Gastrocnemius medialis (tissue), 4 donors: ENCODE measurements at regions not wholly inside any gene's neighbourhood (a gene's known extent, or its start where the extent isn't known, plus 50 kb on each side); places are given as distances from the start of the nearest gene placed in this dataset.

Source experiments
- ATAC-seq, 2 donors: fragments of 150-250 bp; one replicate each; pipeline ENCODE4 v1.9.1; 2016
- DNase-seq, 2 donors: peaks; one replicate each; pipeline ENCODE4 v3.0.0-alpha.2; 2019
- H3K27ac ChIP-seq, 4 donors: fragments of 200-600 bp; sonication (generic); 1 replicate in 1 of 4; 2 replicates in 3 of 4; pipeline ENCODE4 v1.5.1; 2016 to 2018; ENCODE audit warnings: mild to moderate bottlenecking in 2 of 4, moderate library complexity in 1 of 4
- H3K27me3 ChIP-seq, 3 donors: fragments of 200-600 bp; sonication (generic) in 2 of 3; 1 replicate in 1 of 3; 2 replicates in 2 of 3; pipeline versions ENCODE4 v1.5.1 to v1.6.0; 2016 to 2019; ENCODE audit warnings: mild to moderate bottlenecking in 1 of 3, moderate library complexity in 1 of 3
- H3K36me3 ChIP-seq, 2 donors: fragments of 200-600 bp; sonication (generic) in 1 of 2; one replicate each; pipeline ENCODE4 v1.5.1; 2017 to 2018
- H3K4me1 ChIP-seq, 2 donors: fragments of 200-600 bp; sonication (generic) in 1 of 2; one replicate each; pipeline ENCODE4 v1.5.1; 2016 to 2017; ENCODE audit warnings: mild to moderate bottlenecking in 2 of 2
- H3K4me3 ChIP-seq, 4 donors: fragments of 200-600 bp; sonication (generic) in 3 of 4; 1 replicate in 1 of 4; 2 replicates in 3 of 4; pipeline ENCODE4 v1.5.1; 2016 to 2019; ENCODE audit warnings: mild to moderate bottlenecking in 2 of 4
- H3K9me3 ChIP-seq, 3 donors: fragments of 200-600 bp; sonication (generic) in 2 of 3; 1 replicate in 1 of 3; 2 replicates in 2 of 3; pipeline ENCODE4 v1.5.1; 2016 to 2019
- POLR2A ChIP-seq, 2 donors: fragments of 450-650 bp; IDR thresholded peaks; one replicate each; pipeline ENCODE4 v1.6.1; 2017; ENCODE audit warnings: antibody characterized with exemption in 2 of 2, mild to moderate bottlenecking in 2 of 2, moderate library complexity in 2 of 2
- in situ Hi-C, 4 donors: fragments of 200-750 bp; cut with MboI; loops; one replicate each; pipeline versions ENCODE4 v1.15.0 to v1.8.0; 2017; ENCODE audit warnings: low sequenced_read_pairs in 4 of 4
- intact Hi-C: fragments of 100-400 bp; cut with DNase I; formaldehyde crosslinking; loops from one replicate; pipeline ENCODE4 v1.15.1; 2023; ENCODE audit warnings: low total_unique reads
- TF ChIP-seq, protein P1 (sequence below), 5 experiments: fragments of 450-650 bp in 3 of 5; fragments of 200-600 bp in 2 of 5; sonication (generic) in 2 of 5; IDR thresholded peaks in 4 of 5; conservative IDR thresholded peaks in 1 of 5; 1 replicate in 4 of 5; 2 replicates in 1 of 5; pipeline ENCODE4 v1.5.1; 2016 to 2019; ENCODE audit warnings: antibody characterized with exemption in 5 of 5, mild to moderate bottlenecking in 3 of 5, moderate library complexity in 3 of 5

- no peaks in the 10 kb centered on the region for H3K36me3 ChIP-seq
- H3K27ac ChIP-seq: no peak overlapping the region
- no peak overlapping the region for H3K4me3 ChIP-seq
- in situ Hi-C loops (no loop called here), intact Hi-C loops (no loop called here)
- ATAC-seq (no peak), DNase-seq (no peak)
- no peaks in the 10 kb centered on the region for H3K4me1 ChIP-seq
- no peak for TF ChIP-seq POLR2A (IDR thresholded peaks at IDR 0.05)
- TF ChIP-seq, protein P1, sequence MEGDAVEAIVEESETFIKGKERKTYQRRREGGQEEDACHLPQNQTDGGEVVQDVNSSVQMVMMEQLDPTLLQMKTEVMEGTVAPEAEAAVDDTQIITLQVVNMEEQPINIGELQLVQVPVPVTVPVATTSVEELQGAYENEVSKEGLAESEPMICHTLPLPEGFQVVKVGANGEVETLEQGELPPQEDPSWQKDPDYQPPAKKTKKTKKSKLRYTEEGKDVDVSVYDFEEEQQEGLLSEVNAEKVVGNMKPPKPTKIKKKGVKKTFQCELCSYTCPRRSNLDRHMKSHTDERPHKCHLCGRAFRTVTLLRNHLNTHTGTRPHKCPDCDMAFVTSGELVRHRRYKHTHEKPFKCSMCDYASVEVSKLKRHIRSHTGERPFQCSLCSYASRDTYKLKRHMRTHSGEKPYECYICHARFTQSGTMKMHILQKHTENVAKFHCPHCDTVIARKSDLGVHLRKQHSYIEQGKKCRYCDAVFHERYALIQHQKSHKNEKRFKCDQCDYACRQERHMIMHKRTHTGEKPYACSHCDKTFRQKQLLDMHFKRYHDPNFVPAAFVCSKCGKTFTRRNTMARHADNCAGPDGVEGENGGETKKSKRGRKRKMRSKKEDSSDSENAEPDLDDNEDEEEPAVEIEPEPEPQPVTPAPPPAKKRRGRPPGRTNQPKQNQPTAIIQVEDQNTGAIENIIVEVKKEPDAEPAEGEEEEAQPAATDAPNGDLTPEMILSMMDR (IDR thresholded peaks at IDR 0.05 in 4 of 5, conservative IDR thresholded peaks at IDR 0.05 in 1 of 5): no peak
- H3K27me3 ChIP-seq: no peaks in the 10 kb centered on the region
- H3K9me3 ChIP-seq: no peaks in the 10 kb centered on the region
These were observed 414.0 kb upstream of the FANCL start for GRCh38 chr2:58655152-58655551.

DNA sequence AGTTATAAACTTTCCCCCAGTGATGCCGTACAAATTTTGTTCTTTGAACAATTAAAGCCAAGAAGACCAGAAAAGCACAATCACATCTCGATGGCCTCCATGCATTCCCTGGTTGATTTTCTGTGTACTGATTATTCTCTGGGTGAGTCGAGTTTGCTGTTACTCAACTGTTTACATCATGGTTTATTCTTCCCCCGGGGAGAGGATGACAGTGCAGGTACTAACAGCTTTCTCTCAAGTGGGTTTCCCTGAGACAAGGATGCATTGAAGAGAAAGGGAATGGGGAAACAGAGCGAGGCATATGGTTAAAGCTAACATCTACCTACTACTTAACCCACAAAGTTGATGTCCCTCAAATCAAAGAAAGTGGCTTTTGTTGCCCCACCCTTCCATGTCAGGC lies 410.8 kb upstream of the FANCL start:
- intact Hi-C loops (no loop called here), in situ Hi-C loops (no loop called here)
- Histone ChIP-seq H3K4me1 (no peaks in the 10 kb centered on the region), H3K36me3 (no peaks in the 10 kb centered on the region), H3K9me3 (no peaks in the 10 kb centered on the region), H3K4me3 (no peak overlapping the region), H3K27me3 (no peaks in the 10 kb centered on the region), H3K27ac (no peak overlapping the region)
- no peak for TF ChIP-seq POLR2A (IDR thresholded peaks at IDR 0.05)
- TF ChIP-seq, protein P1 (IDR thresholded peaks at IDR 0.05 in 4 of 5, conservative IDR thresholded peaks at IDR 0.05 in 1 of 5): no peak
- DNase-seq (no peak), ATAC-seq (no peak)

DNA sequence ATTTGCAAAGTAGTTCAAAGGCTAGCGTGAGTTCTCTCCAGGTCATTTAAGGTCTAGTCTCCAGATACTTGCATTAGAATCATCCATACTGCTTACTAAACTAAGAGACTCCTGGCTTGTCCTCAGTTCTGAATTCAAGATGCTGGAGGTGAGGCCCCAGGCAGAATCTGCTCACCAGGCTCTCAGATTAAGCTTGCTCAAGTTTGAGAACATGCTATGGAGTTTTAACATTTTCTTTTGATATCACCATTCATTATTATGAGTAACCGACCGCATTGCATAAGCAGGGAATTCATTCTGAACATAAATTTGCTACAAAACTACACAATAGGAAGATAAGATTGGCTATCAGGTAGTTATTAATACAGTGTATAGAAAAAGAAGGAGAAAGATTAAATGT lies 409.7 kb upstream of the FANCL start:
- no peak for DNase-seq
- ATAC-seq: no peak
- intact Hi-C loops: no loop called here
- Histone ChIP-seq H3K27ac (no peak overlapping the region), H3K9me3 (no peaks in the 10 kb centered on the region), H3K27me3 (no peaks in the 10 kb centered on the region), H3K4me3 (no peak overlapping the region), H3K4me1 (no peaks in the 10 kb centered on the region), H3K36me3 (no peaks in the 10 kb centered on the region)
- in situ Hi-C loops: no loop called here
- TF ChIP-seq, protein P1 (IDR thresholded peaks at IDR 0.05 in 4 of 5, conservative IDR thresholded peaks at IDR 0.05 in 1 of 5): no peak
- no peak for TF ChIP-seq POLR2A (IDR thresholded peaks at IDR 0.05)

DNA sequence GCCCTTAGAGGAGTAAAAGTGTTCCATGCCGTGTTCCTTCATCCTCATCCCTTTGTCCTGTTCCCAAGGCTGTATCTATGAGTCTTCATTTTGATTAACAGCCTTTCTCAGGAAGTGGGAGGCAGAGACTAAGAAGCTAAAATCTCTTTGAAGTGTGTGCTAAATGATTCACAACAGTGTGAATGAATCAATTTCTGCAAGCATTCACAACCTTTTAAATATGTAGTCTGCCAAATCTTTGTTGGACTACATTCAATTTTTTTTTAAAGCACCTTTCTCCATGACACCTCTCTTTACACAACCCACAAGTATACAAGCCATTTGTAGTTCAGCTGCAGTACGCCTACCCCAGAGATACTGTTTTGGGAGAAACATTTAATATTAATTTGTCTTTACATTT lies 408.6 kb upstream of the FANCL start:
- TF ChIP-seq POLR2A (IDR thresholded peaks at IDR 0.05): no peak
- TF ChIP-seq, protein P1 (IDR thresholded peaks at IDR 0.05 in 4 of 5, conservative IDR thresholded peaks at IDR 0.05 in 1 of 5): no peak
- in situ Hi-C loops: no loop called here
- DNase-seq: no peak

DNA sequence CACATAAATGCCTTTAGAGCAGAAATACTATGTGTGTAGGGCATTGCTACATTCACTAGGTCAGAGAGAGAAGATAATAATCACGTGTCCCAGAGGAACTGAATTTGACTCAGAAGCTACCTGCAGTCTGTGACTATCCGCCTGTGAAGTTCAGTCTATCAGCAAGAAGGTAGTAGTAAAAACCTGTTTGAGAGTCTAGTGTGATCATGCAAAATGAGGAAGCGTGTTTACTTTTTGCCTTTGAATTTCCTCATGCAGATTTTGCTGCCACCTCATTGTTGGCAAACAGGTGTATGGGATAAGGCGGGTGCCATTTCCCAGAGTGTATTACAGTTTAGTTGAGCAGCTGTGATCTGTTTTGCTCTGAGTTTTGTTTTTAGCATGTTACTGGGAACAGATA lies 403.9 kb upstream of the FANCL start:
- Histone ChIP-seq H3K4me1 (no peaks in the 10 kb centered on the region), H3K36me3 (no peaks in the 10 kb centered on the region), H3K27ac (no peak overlapping the region), H3K27me3 (no peaks in the 10 kb centered on the region), H3K4me3 (no peak overlapping the region), H3K9me3 (no peaks in the 10 kb centered on the region)
- in situ Hi-C loops (no loop called here), intact Hi-C loops (no loop called here)
- DNase-seq (no peak), ATAC-seq (no peak)
- no peak for TF ChIP-seq POLR2A (IDR thresholded peaks at IDR 0.05)
- TF ChIP-seq, protein P1 (IDR thresholded peaks at IDR 0.05 in 4 of 5, conservative IDR thresholded peaks at IDR 0.05 in 1 of 5): no peak

More for the DNA sequence above, 408.6 kb upstream of the FANCL start:
- Histone ChIP-seq H3K9me3 (no peaks in the 10 kb centered on the region), H3K27ac (no peak overlapping the region), H3K4me1 (no peaks in the 10 kb centered on the region), H3K27me3 (no peaks in the 10 kb centered on the region), H3K36me3 (no peaks in the 10 kb centered on the region), H3K4me3 (no peak overlapping the region)
- intact Hi-C loops: no loop called here
- ATAC-seq: no peak
